ENCODE measurements at regions not wholly inside any gene's neighbourhood (a gene's known extent, or its start where the extent isn't known, plus 50 kb on each side); places are given as distances from the start of the nearest gene placed in this dataset.

- no peak for DNase-seq (ENCODE audit: low spot score)
- Histone ChIP-seq H4K20me1 (ENCODE audit: insufficient read depth, poor library complexity, severe bottlenecking) (no peaks in the 10 kb centered on the region), H3K27me3 (no peaks in the 10 kb centered on the region), H3K27ac (no peak overlapping the region), H3K9me2 (replicated peaks; ENCODE audit: insufficient read depth) (no peaks in the 10 kb centered on the region), H2AFZ (no peak overlapping the region), H3K4me2 (no peak overlapping the region), H3K36me3 (replicated peaks; ENCODE audit: insufficient read depth, low read depth) (no peaks in the 10 kb centered on the region), H3K9me3 (ENCODE audit: low read depth) (no peaks in the 10 kb centered on the region), H3K4me1 (ENCODE audit: insufficient read depth) (no peaks in the 10 kb centered on the region), H3K4me3 (no peak overlapping the region), H3K79me2 (no peaks in the 10 kb centered on the region)
- no peak for TF ChIP-seq EZH2phosphoT487 (IDR thresholded peaks at IDR 0.05; ENCODE audit: low read depth, severe bottlenecking, unreplicated experiment)
- TF ChIP-seq EZH2 (IDR thresholded peaks at IDR 0.05; ENCODE audit: borderline replicate concordance), result no peak
- TF ChIP-seq, protein P1, sequence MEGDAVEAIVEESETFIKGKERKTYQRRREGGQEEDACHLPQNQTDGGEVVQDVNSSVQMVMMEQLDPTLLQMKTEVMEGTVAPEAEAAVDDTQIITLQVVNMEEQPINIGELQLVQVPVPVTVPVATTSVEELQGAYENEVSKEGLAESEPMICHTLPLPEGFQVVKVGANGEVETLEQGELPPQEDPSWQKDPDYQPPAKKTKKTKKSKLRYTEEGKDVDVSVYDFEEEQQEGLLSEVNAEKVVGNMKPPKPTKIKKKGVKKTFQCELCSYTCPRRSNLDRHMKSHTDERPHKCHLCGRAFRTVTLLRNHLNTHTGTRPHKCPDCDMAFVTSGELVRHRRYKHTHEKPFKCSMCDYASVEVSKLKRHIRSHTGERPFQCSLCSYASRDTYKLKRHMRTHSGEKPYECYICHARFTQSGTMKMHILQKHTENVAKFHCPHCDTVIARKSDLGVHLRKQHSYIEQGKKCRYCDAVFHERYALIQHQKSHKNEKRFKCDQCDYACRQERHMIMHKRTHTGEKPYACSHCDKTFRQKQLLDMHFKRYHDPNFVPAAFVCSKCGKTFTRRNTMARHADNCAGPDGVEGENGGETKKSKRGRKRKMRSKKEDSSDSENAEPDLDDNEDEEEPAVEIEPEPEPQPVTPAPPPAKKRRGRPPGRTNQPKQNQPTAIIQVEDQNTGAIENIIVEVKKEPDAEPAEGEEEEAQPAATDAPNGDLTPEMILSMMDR (IDR thresholded peaks at IDR 0.05; ENCODE audit: poor library complexity), result no peak
- 97% methylated on average over 1 of the region's 1 CpG for WGBS (ENCODE audit: low lambda C conversion rate, missing lambda C conversion rate)
Observed at GRCh38 chr4:59135248-59135985, 2025.2 kb upstream of the IGFBP7 start.

DNA sequence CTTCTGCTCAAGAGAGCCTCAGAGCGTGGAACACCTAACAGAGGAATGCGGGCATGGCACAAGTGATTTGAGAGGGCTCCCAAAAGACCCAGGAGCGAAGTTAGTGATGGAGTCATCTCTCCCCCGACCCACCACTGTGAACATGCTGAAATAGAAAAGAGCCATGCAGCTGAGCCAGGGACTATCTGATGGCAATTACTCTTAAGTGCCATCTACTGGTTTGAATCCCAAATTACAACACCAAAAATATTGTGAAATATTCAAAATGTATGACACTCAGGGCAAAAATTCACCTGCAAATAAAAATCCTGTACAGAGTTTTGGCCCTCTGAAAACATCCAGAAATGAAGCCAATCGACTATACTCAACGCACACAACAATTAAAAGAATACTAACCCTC lies 2038.9 kb upstream of the ADGRL3 start:
- no peaks in the 10 kb centered on the region for H3K36me3 ChIP-seq (replicated peaks; ENCODE audit: insufficient read depth, low read depth)
- H2AFZ ChIP-seq, result no peak overlapping the region
- no peaks in the 10 kb centered on the region for H3K27me3 ChIP-seq
- H3K9me3 ChIP-seq (ENCODE audit: low read depth), result no peaks in the 10 kb centered on the region
- H3K4me2 ChIP-seq, result no peak overlapping the region
- H4K20me1 ChIP-seq (ENCODE audit: insufficient read depth, poor library complexity, severe bottlenecking), result no peaks in the 10 kb centered on the region
- no peak overlapping the region for H3K4me3 ChIP-seq
- no peaks in the 10 kb centered on the region for H3K9me2 ChIP-seq (replicated peaks; ENCODE audit: insufficient read depth)
- 83% methylated on average over 6 of the region's 6 CpGs for WGBS (ENCODE audit: low lambda C conversion rate, missing lambda C conversion rate)
- H3K27ac ChIP-seq, result no peak overlapping the region
- H3K79me2 ChIP-seq, result no peaks in the 10 kb centered on the region
- TF ChIP-seq EZH2 (IDR thresholded peaks at IDR 0.05; ENCODE audit: borderline replicate concordance), result no peak
- TF ChIP-seq, protein P1 (IDR thresholded peaks at IDR 0.05; ENCODE audit: poor library complexity), result no peak
- TF ChIP-seq EZH2phosphoT487 (IDR thresholded peaks at IDR 0.05; ENCODE audit: low read depth, severe bottlenecking, unreplicated experiment), result no peak
- DNase-seq (ENCODE audit: low spot score), result no peak
- no peaks in the 10 kb centered on the region for H3K4me1 ChIP-seq (ENCODE audit: insufficient read depth)

DNA sequence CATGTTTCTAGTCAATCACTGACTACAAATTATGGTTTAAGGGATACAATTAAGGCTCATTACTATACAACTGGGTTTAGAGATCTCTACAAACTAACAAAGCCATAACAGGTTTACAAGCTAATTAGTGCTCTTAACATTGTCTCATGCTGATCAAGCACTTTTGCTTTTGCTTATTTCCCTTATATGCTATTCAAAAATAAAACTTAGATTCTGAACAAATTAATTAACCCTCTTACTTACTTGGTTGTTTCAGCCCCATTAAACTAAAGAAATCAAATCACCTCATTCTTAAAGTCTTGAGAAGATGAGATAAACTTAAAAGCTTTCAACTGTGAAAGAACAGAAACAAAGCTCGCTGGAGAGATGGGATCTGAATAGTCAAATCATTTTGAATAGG lies 2024.5 kb upstream of the ADGRL3 start:
- H3K4me2 ChIP-seq, result no peak overlapping the region
- no peak overlapping the region for H3K4me3 ChIP-seq
- no peaks in the 10 kb centered on the region for H4K20me1 ChIP-seq (ENCODE audit: insufficient read depth, poor library complexity, severe bottlenecking)
- no peaks in the 10 kb centered on the region for H3K9me3 ChIP-seq (ENCODE audit: low read depth)
- H2AFZ ChIP-seq, result no peak overlapping the region
- H3K36me3 ChIP-seq (replicated peaks; ENCODE audit: insufficient read depth, low read depth), result no peaks in the 10 kb centered on the region
- no peaks in the 10 kb centered on the region for H3K27me3 ChIP-seq
- no peaks in the 10 kb centered on the region for H3K4me1 ChIP-seq (ENCODE audit: insufficient read depth)
- TF ChIP-seq EZH2 (IDR thresholded peaks at IDR 0.05; ENCODE audit: borderline replicate concordance) (no peak), EZH2phosphoT487 (IDR thresholded peaks at IDR 0.05; ENCODE audit: low read depth, severe bottlenecking, unreplicated experiment) (no peak)
- TF ChIP-seq, protein P1 (IDR thresholded peaks at IDR 0.05; ENCODE audit: poor library complexity), result no peak
- H3K9me2 ChIP-seq (replicated peaks; ENCODE audit: insufficient read depth), result no peaks in the 10 kb centered on the region
- 18% methylated on average over 1 of the region's 1 CpG for WGBS (ENCODE audit: low lambda C conversion rate, missing lambda C conversion rate)
- no peaks in the 10 kb centered on the region for H3K79me2 ChIP-seq
- H3K27ac ChIP-seq, result no peak overlapping the region
- DNase-seq (ENCODE audit: low spot score), result no peak

Data from hepatocyte (in vitro differentiated cells).